CD4-positive, alpha-beta T cell (primary cell): ENCODE measurements at regions not wholly inside any gene's neighbourhood (a gene's known extent, or its start where the extent isn't known, plus 50 kb on each side); places are given as distances from the start of the nearest gene placed in this dataset.

ENCODE experiments used
- ATAC-seq: fragments of 200-7000 bp; cut with Tn5 transposase; one replicate; pipeline ENCODE4 v1.10.0; 2022; ENCODE audit warnings: mild to moderate bottlenecking; ENCODE audit not compliant: poor library complexity
- CTCF ChIA-PET: fragments of 350-600 bp; sonication (Branson Sonifier 250); formaldehyde crosslinking; loops from one replicate; lab custom pipeline; 2021; ENCODE audit warnings: antibody characterized with exemption, inconsistent platforms; lab: Charles Lee
- POLR2A ChIA-PET: fragments of 350-600 bp; sonication (Branson Sonifier 250); formaldehyde crosslinking; loops from one replicate; lab custom pipeline; 2021; ENCODE audit warnings: antibody characterized with exemption, inconsistent platforms; lab: Charles Lee
- DNase-seq, 14 experiments: peaks; one replicate each; pipeline ENCODE4 v3.0.0-alpha.2; 2013 to 2020; ENCODE audit warnings: mixed read lengths in 2 of 14
- H3K27ac ChIP-seq, 2 donors: one replicate each; pipeline versions ENCODE4 v1.5.1 to v1.7.0; 2013; ENCODE audit warnings: low read length in 2 of 2, low read depth in 1 of 2, mild to moderate bottlenecking in 1 of 2
- H3K27me3 ChIP-seq, 2 experiments: 1 replicate in 1 of 2; 2 replicates in 1 of 2; pipeline versions ENCODE4 v1.6.1 to v1.7.0; 2013; ENCODE audit warnings: low read length in 2 of 2, control low read depth in 1 of 2, mild to moderate bottlenecking in 1 of 2, moderate library complexity in 1 of 2; ENCODE audit not compliant: insufficient read depth in 2 of 2, control insufficient read depth in 1 of 2
- H3K36me3 ChIP-seq: one replicate; pipeline ENCODE4 v1.6.1; 2013; ENCODE audit warnings: low read length, control low read depth; ENCODE audit not compliant: insufficient read depth
- H3K4me1 ChIP-seq: one replicate; pipeline ENCODE4 v1.6.1; 2013; ENCODE audit warnings: low read length, control low read depth; ENCODE audit not compliant: insufficient read depth
- H3K4me3 ChIP-seq: one replicate; pipeline ENCODE4 v1.5.1; 2013; ENCODE audit warnings: mild to moderate bottlenecking, low read length, moderate library complexity
- H3K9me3 ChIP-seq, 2 experiments: 1 replicate in 1 of 2; 2 replicates in 1 of 2; pipeline versions ENCODE4 v1.6.1 to v1.7.0; 2013; ENCODE audit warnings: low read length in 2 of 2, mild to moderate bottlenecking in 2 of 2, control low read depth in 1 of 2, moderate library complexity in 1 of 2; ENCODE audit not compliant: control insufficient read depth in 1 of 2, insufficient read depth in 1 of 2
- H3K27ac Mint-ChIP-seq: one replicate; pipeline ENCODE4 v1.8.0; 2020; ENCODE audit warnings: mixed read lengths
- H3K27me3 Mint-ChIP-seq: one replicate; pipeline ENCODE4 v1.8.0; 2021; ENCODE audit warnings: mixed read lengths
- H3K36me3 Mint-ChIP-seq: one replicate; pipeline ENCODE4 v1.8.0; 2021; ENCODE audit warnings: low read depth, mixed read lengths
- H3K4me1 Mint-ChIP-seq: one replicate; pipeline ENCODE4 v1.8.0; 2021; ENCODE audit warnings: low read depth, mixed read lengths
- H3K4me3 Mint-ChIP-seq: one replicate; pipeline ENCODE4 v1.8.0; 2020; ENCODE audit warnings: mild to moderate bottlenecking, mixed read lengths
- H3K9me3 Mint-ChIP-seq: one replicate; pipeline ENCODE4 v1.8.0; 2020; ENCODE audit warnings: mixed read lengths
- CTCF ChIP-seq: fragments of 200-600 bp; IDR thresholded peaks from one replicate; pipeline ENCODE4 v1.8.0; 2022; ENCODE audit warnings: antibody characterized with exemption, mild to moderate bottlenecking
- intact Hi-C, 2 experiments: fragments of 100-400 bp; cut with DNase I in 1 of 2; cut with micrococcal nuclease in 1 of 2; formaldehyde crosslinking; loops; one replicate each; pipeline versions ENCODE4 v1.15.1 to v1.9.0; 2023 to 2025; cut with DNase I, micrococcal nuclease

DNA sequence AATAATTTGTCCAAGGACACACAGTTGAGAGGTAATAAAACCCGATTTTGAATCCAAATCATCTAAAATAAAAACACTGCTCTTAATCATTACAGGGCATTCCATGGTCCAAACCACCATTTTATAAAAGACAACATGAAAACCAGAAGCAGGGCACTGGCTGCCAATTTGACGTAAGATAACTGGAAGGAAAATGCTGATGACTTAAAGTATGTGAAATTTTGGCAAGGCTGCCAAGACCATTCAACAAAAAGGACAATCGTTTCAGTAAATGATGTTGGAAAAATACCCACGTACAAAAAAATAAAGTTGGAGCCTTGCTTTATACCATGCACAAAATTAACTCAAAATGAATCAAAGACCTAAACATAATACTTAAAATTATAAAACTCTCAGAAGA lies 344.4 kb downstream of the RAPGEF2 start:
- no peak overlapping the region for H3K4me3 Mint-ChIP-seq
- ChIA-PET POLR2A (no interaction called here), CTCF (no interaction called here)
- ATAC-seq = no peak
- peaks cover 14% of the 10 kb centered on the region for H3K27me3 Mint-ChIP-seq
- no peak for DNase-seq
- Histone ChIP-seq H3K4me3 (no peak overlapping the region), H3K36me3 (no peaks in the 10 kb centered on the region), H3K4me1 (no peaks in the 10 kb centered on the region), H3K27ac (no peak overlapping the region), H3K27me3 (no peaks in the 10 kb centered on the region), H3K9me3 (no peaks in the 10 kb centered on the region)
- H3K9me3 Mint-ChIP-seq = no peaks in the 10 kb centered on the region
- no peaks in the 10 kb centered on the region for H3K4me1 Mint-ChIP-seq
- no peaks in the 10 kb centered on the region for H3K36me3 Mint-ChIP-seq
- no peak for TF ChIP-seq CTCF
- intact Hi-C loops = no loop called here
- H3K27ac Mint-ChIP-seq = no peak overlapping the region

DNA sequence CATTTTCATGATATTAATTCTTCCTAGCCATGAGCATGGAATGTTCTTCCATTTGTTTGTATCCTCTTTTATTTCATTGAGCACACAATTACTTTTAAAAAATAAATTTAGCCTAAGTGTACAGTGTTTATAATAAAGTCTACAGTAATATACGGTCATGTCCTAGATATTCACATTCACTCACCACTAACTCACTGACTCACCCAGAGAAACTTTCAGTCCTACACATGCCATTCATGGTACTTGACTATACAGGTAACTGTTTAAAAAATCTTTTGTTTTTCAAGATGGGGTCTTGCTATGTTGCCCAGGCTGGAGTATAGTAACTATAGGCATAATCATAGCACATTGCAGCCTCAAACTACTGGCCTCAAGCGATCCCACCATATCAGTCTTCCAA lies 348.1 kb downstream of the RAPGEF2 start:
- ChIA-PET CTCF (no interaction called here), POLR2A (no interaction called here)
- Mint-ChIP-seq H3K4me1 (no peaks in the 10 kb centered on the region), H3K4me3 (no peak overlapping the region), H3K9me3 (no peaks in the 10 kb centered on the region), H3K36me3 (no peaks in the 10 kb centered on the region), H3K27me3 (peaks cover 8% of the 10 kb centered on the region), H3K27ac (no peak overlapping the region)
- ATAC-seq (no peak), DNase-seq (no peak)
- Histone ChIP-seq H3K4me3 (no peak overlapping the region), H3K36me3 (no peaks in the 10 kb centered on the region), H3K27ac (no peak overlapping the region), H3K9me3 (no peaks in the 10 kb centered on the region), H3K27me3 (no peaks in the 10 kb centered on the region), H3K4me1 (no peaks in the 10 kb centered on the region)
- no peak for TF ChIP-seq CTCF
- intact Hi-C loops = loop anchor here in 1 of 2 experiments (5.0 kb wide), 1 partner anchor 1199 kb away; no protein-coding TSS in a partner anchor

- Mint-ChIP-seq H3K9me3 (no peaks in the 10 kb centered on the region), H3K4me3 (no peak overlapping the region), H3K4me1 (no peaks in the 10 kb centered on the region), H3K27me3 (no peaks in the 10 kb centered on the region), H3K27ac (no peak overlapping the region), H3K36me3 (no peaks in the 10 kb centered on the region)
- CTCF ChIA-PET = no interaction called here
- H3K9me3 ChIP-seq = no peaks in the 10 kb centered on the region
- no peak overlapping the region for H3K27ac ChIP-seq
- intact Hi-C loops = no loop called here
- ATAC-seq = no peak
- no peak for TF ChIP-seq CTCF
- no peak overlapping the region for H3K4me3 ChIP-seq
- no peaks in the 10 kb centered on the region for H3K27me3 ChIP-seq
- no peaks in the 10 kb centered on the region for H3K36me3 ChIP-seq
- POLR2A ChIA-PET = no interaction called here
- DNase-seq = peak in 3 of 14 experiments; percentile 10 to 14 (median 10)
- no peaks in the 10 kb centered on the region for H3K4me1 ChIP-seq
These were observed 352.9 kb downstream of the RAPGEF2 start for GRCh38 chr4:159455675-159456237.
